Breast epithelium (tissue), 4 donors: ENCODE measurements at regions not wholly inside any gene's neighbourhood (a gene's known extent, or its start where the extent isn't known, plus 50 kb on each side); places are given as distances from the start of the nearest gene placed in this dataset.

Source experiments
- DNase-seq, 2 donors: peaks; one replicate each; pipeline ENCODE4 v3.0.0-alpha.2; 2019; ENCODE audit warnings: low spot score in 2 of 2
- H3K27ac ChIP-seq, 2 donors: fragments of 200-600 bp; sonication (generic) in 1 of 2; one replicate each; pipeline ENCODE4 v1.5.1; 2016 to 2019; ENCODE audit warnings: mild to moderate bottlenecking in 1 of 2
- H3K27me3 ChIP-seq, 2 donors: fragments of 200-600 bp; sonication (generic) in 1 of 2; one replicate each; pipeline versions ENCODE4 v1.5.1 to v1.6.0; 2017 to 2019; ENCODE audit warnings: control low read depth in 1 of 2, mild to moderate bottlenecking in 1 of 2
- H3K36me3 ChIP-seq: fragments of 200-600 bp; one replicate; pipeline ENCODE4 v1.5.1; 2019
- H3K4me1 ChIP-seq, 2 donors: fragments of 200-600 bp; sonication (generic); one replicate each; pipeline ENCODE4 v1.5.1; 2016 to 2019; ENCODE audit warnings: control low read depth in 1 of 2
- H3K4me3 ChIP-seq, 3 donors: fragments of 200-600 bp; sonication (generic); 1 replicate in 2 of 3; 2 replicates in 1 of 3; pipeline ENCODE4 v1.5.1; 2016 to 2019; ENCODE audit warnings: mild to moderate bottlenecking in 3 of 3, moderate library complexity in 2 of 3
- H3K9me3 ChIP-seq, 2 donors: fragments of 200-600 bp; sonication (generic) in 1 of 2; one replicate each; pipeline ENCODE4 v1.5.1; 2016 to 2019; ENCODE audit warnings: control low read depth in 1 of 2
- POLR2A ChIP-seq: fragments of 450-650 bp; IDR thresholded peaks from one replicate; pipeline ENCODE4 v1.6.1; 2016; ENCODE audit warnings: antibody characterized with exemption, mild to moderate bottlenecking, moderate library complexity
- POLR2AphosphoS5 ChIP-seq, 3 donors: sonication (generic); formaldehyde crosslinking; IDR thresholded peaks; one replicate each; pipeline ENCODE4 v1.6.1; 2017; ENCODE audit warnings: antibody characterized with exemption in 3 of 3
- intact Hi-C: fragments of 100-400 bp; cut with DNase I; formaldehyde crosslinking; loops from one replicate; pipeline ENCODE4 v1.15.1; 2023; ENCODE audit warnings: low total_unique reads
- TF ChIP-seq, protein P1 (sequence below), 3 donors: fragments of 450-650 bp; IDR thresholded peaks; one replicate each; pipeline ENCODE4 v1.5.1; 2016 to 2017; ENCODE audit warnings: antibody characterized with exemption in 3 of 3, mild to moderate bottlenecking in 3 of 3, moderate library complexity in 3 of 3

DNA sequence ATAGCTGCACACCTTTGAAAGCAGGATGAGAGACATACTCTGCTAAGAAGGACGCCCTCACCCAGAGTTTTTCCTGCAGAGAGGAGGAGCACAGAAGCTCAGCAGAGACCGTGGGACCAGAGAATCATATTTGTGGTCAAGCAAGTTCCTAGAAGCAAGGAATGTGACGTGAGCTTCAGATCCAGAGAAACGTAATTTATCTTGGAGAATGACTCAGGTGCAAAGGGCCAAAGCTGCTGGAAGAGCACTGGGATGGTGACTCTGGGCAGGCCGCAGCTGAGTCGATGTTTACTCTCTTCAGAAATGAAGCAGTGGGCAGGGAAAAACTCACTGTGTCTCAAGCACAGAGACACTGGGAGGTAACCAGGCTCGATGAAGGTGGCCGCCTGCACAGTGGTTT lies 50.1 kb upstream of the IGFBP2 start:
- Histone ChIP-seq H3K4me1 (no peaks in the 10 kb centered on the region), H3K27ac (peak overlapping the region in 1 of 2 donors; percentile 36), H3K4me3 (no peak overlapping the region), H3K9me3 (no peaks in the 10 kb centered on the region), H3K27me3 (no peaks in the 10 kb centered on the region), H3K36me3 (no peaks in the 10 kb centered on the region)
- DNase-seq: no peak
- intact Hi-C loops: no loop called here
- no peak for TF ChIP-seq POLR2A
- TF ChIP-seq POLR2AphosphoS5 (IDR thresholded peaks at IDR 0.05): no peak
- TF ChIP-seq, protein P1, sequence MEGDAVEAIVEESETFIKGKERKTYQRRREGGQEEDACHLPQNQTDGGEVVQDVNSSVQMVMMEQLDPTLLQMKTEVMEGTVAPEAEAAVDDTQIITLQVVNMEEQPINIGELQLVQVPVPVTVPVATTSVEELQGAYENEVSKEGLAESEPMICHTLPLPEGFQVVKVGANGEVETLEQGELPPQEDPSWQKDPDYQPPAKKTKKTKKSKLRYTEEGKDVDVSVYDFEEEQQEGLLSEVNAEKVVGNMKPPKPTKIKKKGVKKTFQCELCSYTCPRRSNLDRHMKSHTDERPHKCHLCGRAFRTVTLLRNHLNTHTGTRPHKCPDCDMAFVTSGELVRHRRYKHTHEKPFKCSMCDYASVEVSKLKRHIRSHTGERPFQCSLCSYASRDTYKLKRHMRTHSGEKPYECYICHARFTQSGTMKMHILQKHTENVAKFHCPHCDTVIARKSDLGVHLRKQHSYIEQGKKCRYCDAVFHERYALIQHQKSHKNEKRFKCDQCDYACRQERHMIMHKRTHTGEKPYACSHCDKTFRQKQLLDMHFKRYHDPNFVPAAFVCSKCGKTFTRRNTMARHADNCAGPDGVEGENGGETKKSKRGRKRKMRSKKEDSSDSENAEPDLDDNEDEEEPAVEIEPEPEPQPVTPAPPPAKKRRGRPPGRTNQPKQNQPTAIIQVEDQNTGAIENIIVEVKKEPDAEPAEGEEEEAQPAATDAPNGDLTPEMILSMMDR (IDR thresholded peaks at IDR 0.05): no peak
